KMS-11 (cell line): ENCODE measurements at regions not wholly inside any gene's neighbourhood (a gene's known extent, or its start where the extent isn't known, plus 50 kb on each side); places are given as distances from the start of the nearest gene placed in this dataset.
"Not testable (repeated sequence)": the region's sequence is repeated elsewhere in the genome, so short reads cannot be mapped to it uniquely, and the experiment has no call there.

Experiments
- H2AFZ ChIP-seq: fragments of 200-600 bp; sonication (generic); 2 replicates; pipeline ENCODE4 v1.6.1; 2016; ENCODE audit warnings: antibody characterized with exemption, mixed run types, low read depth
- H3K27ac ChIP-seq: fragments of 200-600 bp; sonication (generic); 2 replicates; pipeline ENCODE4 v1.6.1; 2016; ENCODE audit warnings: mild to moderate bottlenecking, mixed run types
- H3K27me3 ChIP-seq: fragments of 200-600 bp; sonication (generic); 2 replicates; pipeline ENCODE4 v1.6.1; 2017; ENCODE audit warnings: mild to moderate bottlenecking, low read depth, mixed run types, moderate library complexity; ENCODE audit not compliant: insufficient read depth
- H3K36me3 ChIP-seq: fragments of 200-600 bp; sonication (generic); 2 replicates; pipeline ENCODE4 v1.6.1; 2017; ENCODE audit warnings: mild to moderate bottlenecking, mixed run types; ENCODE audit not compliant: insufficient read depth
- H3K4me1 ChIP-seq: fragments of 200-600 bp; sonication (generic); 2 replicates; pipeline ENCODE4 v1.6.1; 2016; ENCODE audit warnings: mild to moderate bottlenecking, low read depth, mixed run types; ENCODE audit not compliant: poor library complexity, severe bottlenecking
- H3K4me2 ChIP-seq: fragments of 200-600 bp; sonication (generic); 2 replicates; pipeline ENCODE4 v1.7.0; 2016; ENCODE audit warnings: mild to moderate bottlenecking, mixed run types
- H3K4me3 ChIP-seq: fragments of 200-600 bp; sonication (generic); IDR thresholded peaks from 2 replicates; pipeline ENCODE4 v1.6.1; 2017; ENCODE audit warnings: low read depth, low read length, mixed read lengths; ENCODE audit not compliant: insufficient read depth
- H3K79me2 ChIP-seq: fragments of 200-600 bp; sonication (generic); 2 replicates; pipeline ENCODE4 v1.6.1; 2016; ENCODE audit warnings: low read depth, mixed run types; ENCODE audit not compliant: insufficient read depth
- H3K9ac ChIP-seq: fragments of 200-600 bp; sonication (generic); 2 replicates; pipeline ENCODE4 v1.6.1; 2016; ENCODE audit warnings: mild to moderate bottlenecking, mixed run types
- H4K20me1 ChIP-seq: fragments of 200-600 bp; sonication (generic); 2 replicates; pipeline ENCODE4 v1.6.1; 2016; ENCODE audit warnings: mild to moderate bottlenecking, mixed run types; ENCODE audit not compliant: insufficient read depth
- TF ChIP-seq, protein P1 (sequence below): fragments of 200-600 bp; sonication (generic); conservative IDR thresholded peaks from 2 replicates; pipeline ENCODE4 v1.6.1; 2017; ENCODE audit warnings: low read depth, mild to moderate bottlenecking, antibody characterized with exemption, low read length, moderate library complexity, mixed read lengths

DNA sequence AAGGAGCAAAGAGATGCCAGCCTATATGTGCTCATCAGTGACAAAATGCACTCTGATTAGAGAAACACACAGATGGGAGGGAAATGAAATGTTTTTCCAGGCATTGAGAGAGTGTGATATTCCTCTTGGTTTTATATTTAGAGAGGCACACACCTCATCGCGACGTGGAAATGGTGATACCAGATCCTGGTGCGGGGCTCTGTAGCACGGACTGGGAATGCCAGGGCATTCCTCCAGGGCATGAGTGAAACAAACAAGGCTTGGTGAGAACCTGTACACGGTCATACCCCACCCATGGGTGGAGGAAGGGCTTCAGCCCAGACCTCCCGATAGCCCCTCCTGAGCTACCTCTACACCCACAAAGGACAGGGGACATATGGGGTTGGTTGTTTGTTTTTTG is 280.2 kb downstream of the C16orf95 start:
- H3K36me3 ChIP-seq: no peaks in the 10 kb centered on the region
- no peak overlapping the region for H3K9ac ChIP-seq
- peaks cover 4% of the 10 kb centered on the region; the same call in 1 of the 2 replicates for H3K27me3 ChIP-seq
- no peak overlapping the region for H3K4me3 ChIP-seq
- H3K27ac ChIP-seq: no peak overlapping the region
- no peak overlapping the region for H2AFZ ChIP-seq
- TF ChIP-seq, protein P1, sequence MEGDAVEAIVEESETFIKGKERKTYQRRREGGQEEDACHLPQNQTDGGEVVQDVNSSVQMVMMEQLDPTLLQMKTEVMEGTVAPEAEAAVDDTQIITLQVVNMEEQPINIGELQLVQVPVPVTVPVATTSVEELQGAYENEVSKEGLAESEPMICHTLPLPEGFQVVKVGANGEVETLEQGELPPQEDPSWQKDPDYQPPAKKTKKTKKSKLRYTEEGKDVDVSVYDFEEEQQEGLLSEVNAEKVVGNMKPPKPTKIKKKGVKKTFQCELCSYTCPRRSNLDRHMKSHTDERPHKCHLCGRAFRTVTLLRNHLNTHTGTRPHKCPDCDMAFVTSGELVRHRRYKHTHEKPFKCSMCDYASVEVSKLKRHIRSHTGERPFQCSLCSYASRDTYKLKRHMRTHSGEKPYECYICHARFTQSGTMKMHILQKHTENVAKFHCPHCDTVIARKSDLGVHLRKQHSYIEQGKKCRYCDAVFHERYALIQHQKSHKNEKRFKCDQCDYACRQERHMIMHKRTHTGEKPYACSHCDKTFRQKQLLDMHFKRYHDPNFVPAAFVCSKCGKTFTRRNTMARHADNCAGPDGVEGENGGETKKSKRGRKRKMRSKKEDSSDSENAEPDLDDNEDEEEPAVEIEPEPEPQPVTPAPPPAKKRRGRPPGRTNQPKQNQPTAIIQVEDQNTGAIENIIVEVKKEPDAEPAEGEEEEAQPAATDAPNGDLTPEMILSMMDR: no peak
- no peaks in the 10 kb centered on the region for H3K4me1 ChIP-seq
- no peak overlapping the region for H3K4me2 ChIP-seq
- no peaks in the 10 kb centered on the region for H3K79me2 ChIP-seq
- no peaks in the 10 kb centered on the region for H4K20me1 ChIP-seq

DNA sequence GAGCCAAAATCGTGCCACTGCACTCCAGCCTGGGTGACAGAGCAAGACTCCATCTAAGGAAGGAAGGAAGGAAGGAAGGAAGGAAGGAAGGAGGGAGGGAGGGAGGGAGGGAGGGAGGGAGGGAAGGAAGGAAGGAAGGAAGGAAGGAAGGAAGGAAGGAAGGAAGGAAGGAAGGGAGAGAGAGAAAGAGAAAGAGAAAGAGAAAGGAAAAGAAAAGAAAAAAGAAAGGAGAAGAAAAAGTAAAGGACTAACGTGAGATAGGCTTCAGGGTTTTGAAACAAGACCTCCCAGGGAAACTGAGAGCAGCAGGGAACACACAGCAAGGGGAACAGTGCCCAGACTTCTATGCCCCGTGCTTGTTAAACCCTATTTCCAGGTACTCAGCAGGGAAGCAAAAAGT is 278.7 kb downstream of the C16orf95 start:
- not testable (repeated sequence) for H3K79me2 ChIP-seq, H3K4me2 ChIP-seq, H3K4me1 ChIP-seq, H3K4me3 ChIP-seq, H3K27me3 ChIP-seq, H2AFZ ChIP-seq, H4K20me1 ChIP-seq, H3K27ac ChIP-seq, H3K9ac ChIP-seq, H3K36me3 ChIP-seq

DNA sequence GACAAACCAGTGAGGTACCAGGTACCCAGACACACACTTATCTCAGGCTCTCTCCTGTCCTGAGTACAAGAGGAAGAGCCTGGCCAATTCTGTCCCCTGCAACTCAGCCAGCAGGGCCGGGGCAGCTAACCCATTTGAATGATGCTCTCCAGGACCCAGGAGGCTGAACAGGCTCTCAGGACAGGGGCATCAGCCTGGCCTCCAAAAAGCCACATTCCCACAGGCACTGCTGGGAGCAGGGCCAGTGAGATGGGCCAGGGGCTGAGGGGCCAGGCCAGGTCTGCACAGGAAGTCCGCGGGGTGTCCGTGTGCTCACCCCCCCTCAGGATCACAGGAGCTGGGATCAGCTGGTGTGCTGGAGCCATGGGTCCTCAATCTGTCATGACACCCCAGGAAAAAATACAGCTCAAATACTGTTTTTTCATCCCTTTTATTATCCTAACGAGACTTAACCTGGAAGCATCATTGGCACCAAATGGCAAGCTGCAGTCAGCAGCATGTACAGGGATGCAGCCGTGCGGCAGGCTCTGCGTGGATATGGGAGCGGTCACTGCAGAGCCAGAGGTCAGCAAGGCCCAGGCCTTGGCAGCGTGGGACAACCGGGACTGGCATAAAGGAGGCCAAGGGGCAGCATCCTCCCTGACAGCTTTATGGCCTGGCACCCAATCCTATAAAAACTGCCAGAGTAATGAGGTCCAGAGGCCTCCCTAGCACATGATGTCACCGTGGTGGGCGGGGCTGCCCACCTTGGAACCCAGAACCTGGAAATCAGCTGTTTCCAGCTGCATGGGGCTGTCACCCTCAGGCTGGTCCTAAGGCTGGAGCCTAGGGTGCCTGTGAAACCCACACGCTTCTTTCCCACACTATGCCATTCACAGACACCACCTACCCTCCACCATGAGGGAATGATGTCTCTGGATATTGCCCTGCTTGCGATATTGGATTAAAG is 276.7 kb downstream of the C16orf95 start:
- peaks cover 4% of the 10 kb centered on the region; the same call in 1 of the 2 replicates for H3K27me3 ChIP-seq

DNA sequence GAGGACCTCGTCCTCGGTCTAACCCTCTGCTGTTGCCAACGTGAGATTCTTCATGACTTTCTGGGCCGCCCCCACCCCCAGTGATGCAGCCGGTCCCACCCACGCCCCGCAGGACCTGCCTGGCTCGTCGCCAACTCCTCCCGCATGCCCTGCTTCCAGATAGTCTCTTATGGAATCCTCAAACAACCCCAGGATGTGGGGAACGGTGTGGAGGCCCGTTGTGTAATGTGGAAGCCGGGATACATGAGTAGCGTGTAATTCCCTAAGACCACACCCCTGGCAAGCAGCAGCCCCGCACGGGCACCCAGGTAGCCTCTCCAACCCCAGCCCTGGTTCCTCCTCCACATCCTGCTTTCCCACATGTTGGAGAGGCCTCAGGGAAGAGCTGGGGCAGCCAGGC is 275.9 kb downstream of the C16orf95 start:
- H3K4me2 ChIP-seq: no peak overlapping the region
- no peak overlapping the region for H3K4me3 ChIP-seq
- H3K79me2 ChIP-seq: no peaks in the 10 kb centered on the region
- TF ChIP-seq, protein P1: no peak
- no peak overlapping the region for H3K9ac ChIP-seq
- H3K4me1 ChIP-seq: no peaks in the 10 kb centered on the region
- H3K36me3 ChIP-seq: no peaks in the 10 kb centered on the region
- peaks cover 2% of the 10 kb centered on the region; the same call in 1 of the 2 replicates for H3K27me3 ChIP-seq
- H2AFZ ChIP-seq: no peak overlapping the region
- no peak overlapping the region for H3K27ac ChIP-seq
- no peaks in the 10 kb centered on the region for H4K20me1 ChIP-seq

More for the DNA sequence above, 276.7 kb downstream of the C16orf95 start:
- no peaks in the 10 kb centered on the region for H3K4me1 ChIP-seq
- no peak overlapping the region for H3K27ac ChIP-seq
- no peak overlapping the region for H3K4me3 ChIP-seq
- H4K20me1 ChIP-seq: no peaks in the 10 kb centered on the region
- no peaks in the 10 kb centered on the region for H3K79me2 ChIP-seq
- H3K9ac ChIP-seq: no peak overlapping the region
- H3K36me3 ChIP-seq: no peaks in the 10 kb centered on the region
- TF ChIP-seq, protein P1: no peak
- no peak overlapping the region for H3K4me2 ChIP-seq
- H2AFZ ChIP-seq: no peak overlapping the region
